ACHN (cell line): ENCODE measurements at regions not wholly inside any gene's neighbourhood (a gene's known extent, or its start where the extent isn't known, plus 50 kb on each side); places are given as distances from the start of the nearest gene placed in this dataset.
"Not testable (repeated sequence)": the region's sequence is repeated elsewhere in the genome, so short reads cannot be mapped to it uniquely, and the experiment has no call there.

Experiments
- DNase-seq: peaks from one replicate; pipeline ENCODE4 v3.0.0-alpha.2; 2015
- in situ Hi-C: cut with HindIII; loops from 2 replicates; pipeline ENCODE4 v1.10.0; 2017; ENCODE audit warnings: low sequenced_read_pairs, low pct_ligation_motif_present, low pct_unique_long_range_greater_than_20kb

GRCh38 chr7:149986866-149987265 lies 113.1 kb downstream of the ATP6V0E2 start:
- in situ Hi-C loops, DNase-seq: not testable (repeated sequence)

- DNase-seq, in situ Hi-C loops: not testable (repeated sequence)
Measured at GRCh38 chr7:149991652-149992302, 118.0 kb downstream of the ATP6V0E2 start.

- in situ Hi-C loops, DNase-seq: not testable (repeated sequence)
Measured at GRCh38 chr7:149992366-149992765, 118.6 kb downstream of the ATP6V0E2 start.

- in situ Hi-C loops, DNase-seq: not testable (repeated sequence)
Measured at GRCh38 chr7:149995369-149996026, 121.7 kb downstream of the ATP6V0E2 start.

GRCh38 chr7:150000780-150001599 lies 127.2 kb downstream of the ATP6V0E2 start:
- in situ Hi-C loops, DNase-seq: not testable (repeated sequence)

DNA sequence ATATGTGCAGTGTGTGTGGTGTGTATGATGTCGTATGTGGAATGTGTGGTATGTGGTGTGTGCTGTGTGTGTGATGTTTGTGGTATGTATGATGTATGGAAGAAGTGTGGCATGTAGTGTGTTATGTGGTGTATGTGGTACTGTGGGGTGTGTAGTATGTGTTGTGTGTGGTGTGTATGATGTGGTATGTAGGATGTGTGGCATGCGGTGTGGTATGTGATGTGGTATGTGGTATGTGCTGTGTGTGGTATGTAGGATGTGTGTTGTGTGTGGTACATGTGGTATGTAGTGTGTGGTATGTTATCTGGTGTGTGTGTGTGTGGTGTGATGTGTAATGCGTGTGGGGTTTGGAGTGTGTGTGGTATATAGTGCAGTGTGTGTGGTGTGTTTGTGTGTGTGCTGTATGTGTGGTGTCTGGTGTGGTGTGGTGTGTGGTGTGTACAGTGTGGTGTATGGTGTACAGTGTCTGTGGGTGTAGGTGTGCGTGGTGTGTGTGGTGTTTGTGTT lies 129.6 kb downstream of the ATP6V0E2 start:
- in situ Hi-C loops = no loop called here

GRCh38 chr7:150003973-150004372 lies 130.2 kb downstream of the ATP6V0E2 start:
- in situ Hi-C loops, DNase-seq: not testable (repeated sequence)

More for the DNA sequence above, 129.6 kb downstream of the ATP6V0E2 start:
- DNase-seq = no peak

DNA sequence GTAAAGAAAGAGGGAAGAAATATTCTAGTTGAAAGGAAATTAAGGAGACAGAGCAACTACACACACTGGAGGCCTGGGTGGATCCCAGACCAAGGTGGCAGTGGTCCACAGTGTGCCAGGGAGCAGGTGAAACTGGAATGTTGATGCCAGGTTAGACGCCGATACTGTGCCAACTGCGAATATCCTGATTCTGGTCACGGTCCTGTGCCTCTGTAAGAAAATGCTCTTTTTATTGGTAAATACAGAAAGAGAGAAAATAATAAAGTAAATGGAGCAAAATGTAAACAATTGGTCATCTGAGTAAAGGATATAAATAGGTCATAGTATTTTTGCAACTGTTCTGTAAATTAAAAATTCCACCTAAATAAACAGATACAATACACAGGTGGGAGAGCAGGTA lies 131.1 kb downstream of the ATP6V0E2 start:
- DNase-seq, in situ Hi-C loops: not testable (repeated sequence)

DNA sequence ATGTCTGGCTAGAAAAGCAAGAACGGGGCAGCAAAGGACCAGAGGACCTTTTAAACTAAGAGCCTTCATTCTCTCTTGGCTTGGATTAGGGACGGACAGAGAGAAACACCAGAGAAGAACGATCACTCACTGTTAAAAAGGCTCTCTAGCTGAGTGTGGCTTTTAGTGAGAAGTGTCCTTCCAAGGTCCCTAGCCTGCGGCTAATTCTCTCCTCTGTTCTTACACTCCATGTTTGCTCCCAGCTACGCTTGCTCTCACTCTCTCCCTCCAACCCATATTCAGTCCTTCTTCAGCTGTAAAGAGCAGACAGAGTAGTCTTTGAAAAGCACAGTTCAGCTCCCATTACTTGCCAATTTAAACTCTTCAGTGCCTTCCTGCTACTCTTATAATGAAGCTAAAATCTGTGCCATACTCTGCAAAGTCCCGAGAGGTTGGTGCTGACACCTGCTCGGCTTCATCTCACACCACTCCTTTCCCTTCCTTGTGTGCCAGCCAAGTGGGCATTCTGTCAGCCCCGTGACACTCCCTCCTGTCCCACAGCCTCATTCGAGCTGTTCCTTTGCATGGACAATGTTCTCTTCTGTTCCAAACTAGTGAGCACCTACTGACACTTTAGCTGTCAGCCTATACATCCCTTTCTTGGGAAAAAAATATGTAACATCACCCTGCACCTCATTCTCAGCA lies 136.0 kb downstream of the ATP6V0E2 start:
- DNase-seq, in situ Hi-C loops: not testable (repeated sequence)

GRCh38 chr7:150016651-150017189 lies 143.0 kb downstream of the ATP6V0E2 start:
- DNase-seq, in situ Hi-C loops: not testable (repeated sequence)

GRCh38 chr7:150020210-150020609 lies 146.4 kb downstream of the ATP6V0E2 start:
- in situ Hi-C loops = not testable (repeated sequence)

DNA sequence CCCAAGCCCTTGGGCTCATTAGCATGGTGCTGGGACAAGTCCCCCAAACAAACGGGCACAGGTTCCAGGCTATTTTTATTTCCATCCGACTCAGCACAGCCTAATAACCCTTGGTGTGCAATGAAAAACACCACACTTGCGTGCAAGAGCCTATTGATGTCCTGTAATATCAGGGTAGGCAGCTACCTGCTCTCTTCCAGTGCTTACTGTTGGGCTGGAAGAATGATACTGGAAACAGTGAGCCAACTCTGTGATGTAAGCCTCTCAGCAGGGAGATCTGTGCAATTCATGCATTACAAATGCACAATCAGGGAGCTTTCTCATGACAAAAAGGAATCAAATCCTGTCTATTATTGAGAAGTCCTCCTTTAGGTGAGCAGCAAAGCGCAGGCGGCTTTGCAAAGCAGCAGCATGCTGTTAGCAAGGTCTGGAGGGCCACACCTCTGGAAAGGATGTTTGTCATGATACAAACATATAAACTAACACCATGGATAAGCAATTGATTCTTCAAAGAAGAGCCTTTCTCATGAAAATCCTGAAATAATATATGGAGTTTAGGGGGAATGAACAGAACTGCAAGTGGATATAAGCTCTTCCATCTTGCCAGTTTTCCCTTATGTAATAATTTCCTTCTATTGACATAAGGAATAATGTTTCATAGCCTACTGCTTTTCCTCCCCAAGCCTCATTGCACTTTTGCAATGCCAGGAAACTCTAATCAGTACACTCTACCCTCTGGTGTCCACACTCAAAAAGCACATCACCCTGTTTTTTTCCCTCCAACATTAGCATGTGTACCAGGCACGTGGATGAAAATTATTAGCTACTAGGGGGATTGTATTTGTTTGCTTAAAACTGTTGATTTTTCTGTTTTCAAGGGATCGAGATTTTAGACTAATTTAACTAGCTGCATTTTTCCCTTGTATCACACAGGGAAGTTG lies 151.1 kb downstream of the ATP6V0E2 start:
- in situ Hi-C loops, DNase-seq: not testable (repeated sequence)

More at GRCh38 chr7:150020210-150020609, 146.4 kb downstream of the ATP6V0E2 start:
- DNase-seq = not testable (repeated sequence)

GRCh38 chr7:150025802-150026201 lies 152.0 kb downstream of the ATP6V0E2 start:
- DNase-seq, in situ Hi-C loops: not testable (repeated sequence)

- DNase-seq, in situ Hi-C loops: not testable (repeated sequence)
Measured at GRCh38 chr7:150028344-150029012, 154.7 kb downstream of the ATP6V0E2 start.

DNA sequence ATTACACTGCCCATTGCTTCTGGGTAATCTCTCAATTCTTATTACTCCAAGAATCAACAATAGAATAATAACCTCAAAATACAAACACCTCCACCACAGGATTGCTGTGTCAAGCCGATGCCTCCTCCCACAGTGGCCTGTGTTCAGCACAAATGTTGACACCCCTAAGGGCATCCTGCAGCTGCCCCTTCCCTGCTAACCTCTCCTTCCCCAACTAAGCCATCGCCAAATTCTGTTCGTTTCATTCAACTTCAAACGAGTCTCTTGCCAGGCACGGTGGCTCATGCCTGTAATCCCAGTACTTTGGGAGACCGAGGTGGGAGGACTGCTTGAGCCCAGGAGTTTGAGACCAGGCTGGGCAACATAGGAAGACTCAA lies 155.2 kb downstream of the ATP6V0E2 start:
- DNase-seq, in situ Hi-C loops: not testable (repeated sequence)

DNA sequence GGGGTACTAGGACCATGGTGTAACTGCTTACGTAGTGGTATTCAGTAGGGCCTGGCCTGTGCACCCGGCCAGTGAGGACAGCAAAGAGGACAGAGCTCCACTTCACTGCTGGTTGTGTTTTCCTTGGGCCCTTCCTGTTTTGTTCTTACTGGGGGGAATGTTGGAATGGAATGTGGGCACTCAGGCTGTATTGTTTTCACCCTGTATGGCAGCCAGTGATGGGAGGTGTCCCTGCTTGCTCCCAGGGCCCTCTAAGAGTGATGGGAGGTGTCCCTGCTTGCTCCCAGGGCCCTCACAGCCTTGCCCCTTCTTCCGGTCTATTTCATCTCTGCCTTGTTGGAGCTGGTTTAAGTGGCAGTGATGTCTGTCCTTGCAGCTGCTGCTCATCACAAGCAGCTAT lies 158.0 kb downstream of the ATP6V0E2 start:
- in situ Hi-C loops, DNase-seq: not testable (repeated sequence)

- in situ Hi-C loops, DNase-seq: not testable (repeated sequence)
Measured at GRCh38 chr7:150033711-150034110, 159.9 kb downstream of the ATP6V0E2 start.
